Gastrocnemius medialis (tissue), 4 donors: ENCODE measurements at regions not wholly inside any gene's neighbourhood (a gene's known extent, or its start where the extent isn't known, plus 50 kb on each side); places are given as distances from the start of the nearest gene placed in this dataset.

Experiments
- ATAC-seq, 2 donors: fragments of 150-250 bp; one replicate each; pipeline ENCODE4 v1.9.1; 2016
- DNase-seq, 2 donors: peaks; one replicate each; pipeline ENCODE4 v3.0.0-alpha.2; 2019
- H3K27ac ChIP-seq, 4 donors: fragments of 200-600 bp; sonication (generic); 1 replicate in 1 of 4; 2 replicates in 3 of 4; pipeline ENCODE4 v1.5.1; 2016 to 2018; ENCODE audit warnings: mild to moderate bottlenecking in 2 of 4, moderate library complexity in 1 of 4
- H3K27me3 ChIP-seq, 3 donors: fragments of 200-600 bp; sonication (generic) in 2 of 3; 1 replicate in 1 of 3; 2 replicates in 2 of 3; pipeline versions ENCODE4 v1.5.1 to v1.6.0; 2016 to 2019; ENCODE audit warnings: mild to moderate bottlenecking in 1 of 3, moderate library complexity in 1 of 3
- H3K36me3 ChIP-seq, 2 donors: fragments of 200-600 bp; sonication (generic) in 1 of 2; one replicate each; pipeline ENCODE4 v1.5.1; 2017 to 2018
- H3K4me1 ChIP-seq, 2 donors: fragments of 200-600 bp; sonication (generic) in 1 of 2; one replicate each; pipeline ENCODE4 v1.5.1; 2016 to 2017; ENCODE audit warnings: mild to moderate bottlenecking in 2 of 2
- H3K4me3 ChIP-seq, 4 donors: fragments of 200-600 bp; sonication (generic) in 3 of 4; 1 replicate in 1 of 4; 2 replicates in 3 of 4; pipeline ENCODE4 v1.5.1; 2016 to 2019; ENCODE audit warnings: mild to moderate bottlenecking in 2 of 4
- H3K9me3 ChIP-seq, 3 donors: fragments of 200-600 bp; sonication (generic) in 2 of 3; 1 replicate in 1 of 3; 2 replicates in 2 of 3; pipeline ENCODE4 v1.5.1; 2016 to 2019
- POLR2A ChIP-seq, 2 donors: fragments of 450-650 bp; IDR thresholded peaks; one replicate each; pipeline ENCODE4 v1.6.1; 2017; ENCODE audit warnings: antibody characterized with exemption in 2 of 2, mild to moderate bottlenecking in 2 of 2, moderate library complexity in 2 of 2
- in situ Hi-C, 4 donors: fragments of 200-750 bp; cut with MboI; loops; one replicate each; pipeline versions ENCODE4 v1.15.0 to v1.8.0; 2017; ENCODE audit warnings: low sequenced_read_pairs in 4 of 4
- intact Hi-C: fragments of 100-400 bp; cut with DNase I; formaldehyde crosslinking; loops from one replicate; pipeline ENCODE4 v1.15.1; 2023; ENCODE audit warnings: low total_unique reads
- TF ChIP-seq, protein P1 (sequence below), 5 experiments: fragments of 450-650 bp in 3 of 5; fragments of 200-600 bp in 2 of 5; sonication (generic) in 2 of 5; IDR thresholded peaks in 4 of 5; conservative IDR thresholded peaks in 1 of 5; 1 replicate in 4 of 5; 2 replicates in 1 of 5; pipeline ENCODE4 v1.5.1; 2016 to 2019; ENCODE audit warnings: antibody characterized with exemption in 5 of 5, mild to moderate bottlenecking in 3 of 5, moderate library complexity in 3 of 5

DNA sequence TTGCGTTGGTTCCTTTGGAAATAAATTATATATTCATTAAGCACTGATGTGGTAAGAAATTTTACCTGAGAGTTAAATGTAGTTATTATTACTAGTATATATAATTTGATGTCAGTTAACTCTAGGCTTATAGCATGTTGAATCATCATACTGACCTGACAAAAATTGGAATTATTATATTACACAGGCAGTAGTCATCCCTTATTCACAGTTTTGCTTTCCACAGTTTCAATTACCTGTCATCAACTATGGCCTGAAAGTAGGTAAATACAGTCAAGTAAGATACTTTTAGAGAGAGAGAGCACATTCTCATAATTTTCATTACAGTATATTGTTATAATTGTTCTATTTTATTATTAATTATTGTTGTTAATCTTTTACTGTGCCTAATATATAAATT lies 1074.7 kb downstream of the CDH11 start:
- TF ChIP-seq, protein P1, sequence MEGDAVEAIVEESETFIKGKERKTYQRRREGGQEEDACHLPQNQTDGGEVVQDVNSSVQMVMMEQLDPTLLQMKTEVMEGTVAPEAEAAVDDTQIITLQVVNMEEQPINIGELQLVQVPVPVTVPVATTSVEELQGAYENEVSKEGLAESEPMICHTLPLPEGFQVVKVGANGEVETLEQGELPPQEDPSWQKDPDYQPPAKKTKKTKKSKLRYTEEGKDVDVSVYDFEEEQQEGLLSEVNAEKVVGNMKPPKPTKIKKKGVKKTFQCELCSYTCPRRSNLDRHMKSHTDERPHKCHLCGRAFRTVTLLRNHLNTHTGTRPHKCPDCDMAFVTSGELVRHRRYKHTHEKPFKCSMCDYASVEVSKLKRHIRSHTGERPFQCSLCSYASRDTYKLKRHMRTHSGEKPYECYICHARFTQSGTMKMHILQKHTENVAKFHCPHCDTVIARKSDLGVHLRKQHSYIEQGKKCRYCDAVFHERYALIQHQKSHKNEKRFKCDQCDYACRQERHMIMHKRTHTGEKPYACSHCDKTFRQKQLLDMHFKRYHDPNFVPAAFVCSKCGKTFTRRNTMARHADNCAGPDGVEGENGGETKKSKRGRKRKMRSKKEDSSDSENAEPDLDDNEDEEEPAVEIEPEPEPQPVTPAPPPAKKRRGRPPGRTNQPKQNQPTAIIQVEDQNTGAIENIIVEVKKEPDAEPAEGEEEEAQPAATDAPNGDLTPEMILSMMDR (IDR thresholded peaks at IDR 0.05 in 4 of 5, conservative IDR thresholded peaks at IDR 0.05 in 1 of 5): no peak
- no peak for TF ChIP-seq POLR2A (IDR thresholded peaks at IDR 0.05)
- Histone ChIP-seq H3K4me3 (no peak overlapping the region), H3K27ac (no peak overlapping the region), H3K36me3 (no peaks in the 10 kb centered on the region), H3K27me3 (no peaks in the 10 kb centered on the region), H3K4me1 (no peaks in the 10 kb centered on the region), H3K9me3 (no peaks in the 10 kb centered on the region)
- in situ Hi-C loops: no loop called here
- ATAC-seq (no peak), DNase-seq (no peak)
- intact Hi-C loops: no loop called here

DNA sequence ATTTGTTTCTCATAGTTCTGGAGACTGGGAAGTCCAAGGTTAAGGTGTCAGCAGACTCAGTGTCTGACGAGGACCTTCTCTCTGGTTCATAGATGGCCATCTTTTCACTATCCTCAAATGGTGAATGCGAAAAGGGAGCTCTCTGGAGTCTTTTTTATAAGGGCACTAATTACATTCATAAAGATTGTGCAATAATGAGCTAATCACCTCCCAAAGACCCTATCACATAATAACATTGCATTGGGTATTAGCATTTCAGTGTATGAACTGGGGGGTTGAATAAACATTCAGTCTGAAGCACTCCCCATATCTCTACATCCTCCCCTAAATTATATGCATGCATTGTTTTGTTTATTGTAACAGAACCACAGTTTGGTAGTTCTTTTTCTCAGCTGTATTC lies 1086.5 kb downstream of the CDH11 start:
- no peak overlapping the region for H3K4me3 ChIP-seq
- no peak for ATAC-seq
- in situ Hi-C loops: no loop called here

GRCh38 chr16:64019339-64019738 lies 1102.5 kb downstream of the CDH11 start:
- Histone ChIP-seq H3K27ac (no peak overlapping the region), H3K4me3 (no peak overlapping the region), H3K4me1 (no peaks in the 10 kb centered on the region), H3K36me3 (no peaks in the 10 kb centered on the region), H3K27me3 (no peaks in the 10 kb centered on the region), H3K9me3 (no peaks in the 10 kb centered on the region)
- TF ChIP-seq POLR2A (IDR thresholded peaks at IDR 0.05): no peak
- TF ChIP-seq, protein P1 (IDR thresholded peaks at IDR 0.05 in 4 of 5, conservative IDR thresholded peaks at IDR 0.05 in 1 of 5): no peak
- no peak for DNase-seq
- intact Hi-C loops (no loop called here), in situ Hi-C loops (no loop called here)
- ATAC-seq: no peak

More for the DNA sequence above, 1086.5 kb downstream of the CDH11 start:
- no peaks in the 10 kb centered on the region for H3K4me1 ChIP-seq
- TF ChIP-seq POLR2A (IDR thresholded peaks at IDR 0.05): no peak
- TF ChIP-seq, protein P1 (IDR thresholded peaks at IDR 0.05 in 4 of 5, conservative IDR thresholded peaks at IDR 0.05 in 1 of 5): no peak
- H3K27me3 ChIP-seq: no peaks in the 10 kb centered on the region
- H3K36me3 ChIP-seq: no peaks in the 10 kb centered on the region
- no peaks in the 10 kb centered on the region for H3K9me3 ChIP-seq
- intact Hi-C loops: no loop called here
- H3K27ac ChIP-seq: no peak overlapping the region
- DNase-seq: no peak

DNA sequence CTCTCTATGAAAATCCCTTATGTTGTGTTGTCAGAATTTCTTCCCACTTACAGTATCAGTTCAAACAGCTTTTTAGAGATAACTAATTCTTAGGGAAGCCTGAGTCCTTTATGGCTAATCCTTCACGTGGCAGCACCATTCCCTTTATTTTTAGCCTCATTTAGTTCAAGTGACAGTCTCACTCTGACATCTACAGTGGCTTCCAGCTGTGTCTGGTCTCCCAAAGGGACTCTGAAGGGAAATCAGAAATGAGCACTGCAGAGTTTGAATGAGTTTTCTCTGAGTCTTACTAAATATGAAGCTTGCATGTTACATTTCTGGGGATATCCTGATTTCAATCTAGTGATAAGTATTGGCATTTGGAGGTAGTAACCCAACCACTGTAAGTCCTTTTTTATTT lies 1104.1 kb downstream of the CDH11 start:
- ATAC-seq (no peak), DNase-seq (no peak)

GRCh38 chr16:64013856-64014255 lies 1108.0 kb downstream of the CDH11 start:
- TF ChIP-seq POLR2A (IDR thresholded peaks at IDR 0.05): no peak
- TF ChIP-seq, protein P1 (IDR thresholded peaks at IDR 0.05 in 4 of 5, conservative IDR thresholded peaks at IDR 0.05 in 1 of 5): no peak
- Histone ChIP-seq H3K27ac (no peak overlapping the region), H3K27me3 (no peaks in the 10 kb centered on the region), H3K9me3 (no peaks in the 10 kb centered on the region), H3K36me3 (no peaks in the 10 kb centered on the region), H3K4me3 (no peak overlapping the region), H3K4me1 (no peaks in the 10 kb centered on the region)
- DNase-seq: no peak
- intact Hi-C loops (no loop called here), in situ Hi-C loops (no loop called here)
- ATAC-seq: no peak

More for the DNA sequence above, 1104.1 kb downstream of the CDH11 start:
- Histone ChIP-seq H3K27me3 (no peaks in the 10 kb centered on the region), H3K27ac (no peak overlapping the region), H3K9me3 (no peaks in the 10 kb centered on the region), H3K4me1 (no peaks in the 10 kb centered on the region), H3K36me3 (no peaks in the 10 kb centered on the region), H3K4me3 (no peak overlapping the region)
- no peak for TF ChIP-seq POLR2A (IDR thresholded peaks at IDR 0.05)
- TF ChIP-seq, protein P1 (IDR thresholded peaks at IDR 0.05 in 4 of 5, conservative IDR thresholded peaks at IDR 0.05 in 1 of 5): no peak
- in situ Hi-C loops: no loop called here
- intact Hi-C loops: no loop called here
